ENCODE measurements at regions not wholly inside any gene's neighbourhood (a gene's known extent, or its start where the extent isn't known, plus 50 kb on each side); places are given as distances from the start of the nearest gene placed in this dataset.

- TF ChIP-seq TARDBP (IDR thresholded peaks at IDR 0.05) (no peak), SP1 (IDR thresholded peaks at IDR 0.05) (no peak), FOXM1 (IDR thresholded peaks at IDR 0.05; ENCODE audit: borderline replicate concordance) (no peak), FOXA1 (IDR thresholded peaks at IDR 0.05) (no peak), ELF4 (IDR thresholded peaks at IDR 0.05) (no peak), PKNOX1 (IDR thresholded peaks at IDR 0.05) (no peak), HDGF (IDR thresholded peaks at IDR 0.05; ENCODE audit: borderline replicate concordance) (no peak)
Measured at GRCh38 chr7:52005613-52006012, 689.0 kb upstream of the COBL start.

All from HEK293T (cell line).